Liver (tissue), 8 donors: ENCODE measurements at regions not wholly inside any gene's neighbourhood (a gene's known extent, or its start where the extent isn't known, plus 50 kb on each side); places are given as distances from the start of the nearest gene placed in this dataset.

Source experiments
- DNase-seq: peaks from one replicate; pipeline ENCODE4 v3.0.0-alpha.2; 2017; ENCODE audit warnings: low spot score
- H3K27ac ChIP-seq, 2 donors: one replicate each; pipeline ENCODE4 v1.7.0; 2013; ENCODE audit warnings: inconsistent platforms in 2 of 2, low read length in 2 of 2, control low read depth in 1 of 2, low read depth in 1 of 2, mild to moderate bottlenecking in 1 of 2
- H3K27me3 ChIP-seq, 4 donors: one replicate each; pipeline versions ENCODE4 v1.6.1 to v1.7.0; 2013; ENCODE audit warnings: low read length in 3 of 4, inconsistent platforms in 1 of 4, mild to moderate bottlenecking in 1 of 4, moderate library complexity in 1 of 4; ENCODE audit not compliant: control insufficient read depth in 4 of 4, insufficient read depth in 4 of 4
- H3K36me3 ChIP-seq, 4 donors: one replicate each; pipeline versions ENCODE4 v1.6.1 to v1.7.0; 2013; ENCODE audit warnings: low read length in 3 of 4, mild to moderate bottlenecking in 3 of 4, low read depth in 1 of 4, moderate library complexity in 1 of 4; ENCODE audit not compliant: control insufficient read depth in 4 of 4, insufficient read depth in 3 of 4
- H3K4me1 ChIP-seq, 4 donors: one replicate each; pipeline versions ENCODE4 v1.6.1 to v1.7.0; 2013; ENCODE audit warnings: low read length in 3 of 4, mild to moderate bottlenecking in 3 of 4, moderate library complexity in 1 of 4; ENCODE audit not compliant: control insufficient read depth in 4 of 4, insufficient read depth in 4 of 4
- H3K4me3 ChIP-seq, 3 donors: one replicate each; pipeline versions ENCODE4 v1.6.1 to v1.7.0; 2013; ENCODE audit warnings: low read length in 3 of 3, control low read depth in 1 of 3, low read depth in 1 of 3, mild to moderate bottlenecking in 1 of 3
- H3K9ac ChIP-seq, 2 donors: one replicate each; pipeline ENCODE4 v1.7.0; 2013; ENCODE audit warnings: low read length in 2 of 2, mild to moderate bottlenecking in 2 of 2, moderate library complexity in 2 of 2, control low read depth in 1 of 2, low read depth in 1 of 2
- H3K9me3 ChIP-seq, 4 donors: one replicate each; pipeline versions ENCODE4 v1.6.1 to v1.7.0; 2013; ENCODE audit warnings: low read length in 3 of 4; ENCODE audit not compliant: control insufficient read depth in 4 of 4
- ATF3 ChIP-seq: IDR thresholded peaks from 2 replicates; pipeline ENCODE4 v1.6.1; 2016; ENCODE audit warnings: antibody characterized with exemption
- CTCF ChIP-seq: fragments of 150-350 bp; IDR thresholded peaks from 2 replicates; pipeline ENCODE4 v1.5.1; 2017; ENCODE audit warnings: improper control_type of control experiment, low read depth, low read length; ENCODE audit not compliant: missing input control
- EGR1 ChIP-seq, 2 donors: IDR thresholded peaks; 2 replicates each; pipeline ENCODE4 v1.6.1; 2016 to 2018; ENCODE audit warnings: antibody characterized with exemption in 2 of 2, low read depth in 2 of 2
- FOXA1 ChIP-seq: IDR thresholded peaks from 2 replicates; pipeline ENCODE4 v1.6.1; 2016; ENCODE audit warnings: antibody characterized with exemption
- FOXA2 ChIP-seq: IDR thresholded peaks from 2 replicates; pipeline ENCODE4 v1.6.1; 2016; ENCODE audit warnings: antibody characterized with exemption
- GABPA ChIP-seq, 2 donors: IDR thresholded peaks in 1 of 2; conservative IDR thresholded peaks in 1 of 2; 2 replicates each; pipeline ENCODE4 v1.6.1; 2016; ENCODE audit warnings: antibody characterized with exemption in 2 of 2, mild to moderate bottlenecking in 1 of 2, moderate library complexity in 1 of 2
- HNF4A ChIP-seq, 2 donors: conservative IDR thresholded peaks; 2 replicates each; pipeline ENCODE4 v1.6.1; 2016; ENCODE audit warnings: antibody characterized with exemption in 2 of 2, mild to moderate bottlenecking in 2 of 2
- HNF4G ChIP-seq: IDR thresholded peaks from 2 replicates; pipeline ENCODE4 v1.6.1; 2016; ENCODE audit warnings: antibody characterized with exemption
- JUND ChIP-seq, 2 donors: IDR thresholded peaks; 2 replicates each; pipeline ENCODE4 v1.6.1; 2016; ENCODE audit warnings: antibody characterized with exemption in 2 of 2
- MAX ChIP-seq: IDR thresholded peaks from 2 replicates; pipeline ENCODE4 v1.6.1; 2016; ENCODE audit warnings: antibody characterized with exemption
- NR2F2 ChIP-seq: IDR thresholded peaks from 2 replicates; pipeline ENCODE4 v1.6.1; 2016; ENCODE audit warnings: antibody characterized with exemption
- RAD21 ChIP-seq, 2 donors: IDR thresholded peaks; 2 replicates each; pipeline ENCODE4 v1.6.1; 2016; ENCODE audit warnings: antibody characterized with exemption in 2 of 2, mild to moderate bottlenecking in 2 of 2
- RXRA ChIP-seq, 2 donors: IDR thresholded peaks; 2 replicates each; pipeline ENCODE4 v1.6.1; 2017 to 2018; ENCODE audit warnings: antibody characterized with exemption in 2 of 2, mild to moderate bottlenecking in 1 of 2
- SP1 ChIP-seq: IDR thresholded peaks from 2 replicates; pipeline ENCODE4 v1.6.1; 2018; ENCODE audit warnings: antibody characterized with exemption, mild to moderate bottlenecking
- TAF1 ChIP-seq: conservative IDR thresholded peaks from 2 replicates; pipeline ENCODE4 v1.6.1; 2016; ENCODE audit warnings: antibody characterized with exemption, mild to moderate bottlenecking
- YY1 ChIP-seq: IDR thresholded peaks from 2 replicates; pipeline ENCODE4 v1.6.1; 2016; ENCODE audit warnings: antibody characterized with exemption, mild to moderate bottlenecking
- ZBTB33 ChIP-seq: IDR thresholded peaks from 2 replicates; pipeline ENCODE4 v1.6.1; 2016; ENCODE audit warnings: antibody characterized with exemption
- WGBS: extraction: QIAGEN DNeasy Blood & Tissue Kit; methylation state at CpG from one replicate; pipeline ENCODE4 v1.1.7; 2013; 5-methylcytosine and 5-hydroxymethylcytosine counted together
- donor health status: healthy.
- donor health status: healthy.
- donor health status: healthy.
- donor health status: healthy.
- donor health status: healthy.

GRCh38 chr9:82526577-82526976 is 536.4 kb downstream of the RASEF start:
- H3K9me3 ChIP-seq, result peaks cover 2 to 7% (median 3%) of the 10 kb centered on the region in 4 donors
- DNase-seq, result no peak
- no peak overlapping the region for H3K4me3 ChIP-seq
- H3K27ac ChIP-seq, result no peak overlapping the region
- H3K9ac ChIP-seq, result no peak overlapping the region
- H3K36me3 ChIP-seq, result no peaks in the 10 kb centered on the region
- TF ChIP-seq HNF4A (conservative IDR thresholded peaks at IDR 0.05), result no peak
- no peak for TF ChIP-seq EGR1 (IDR thresholded peaks at IDR 0.05; ENCODE audit: low read depth in 2 of 2)
- TF ChIP-seq HNF4G, result no peak
- H3K4me1 ChIP-seq, result no peaks in the 10 kb centered on the region
- H3K27me3 ChIP-seq, result no peaks in the 10 kb centered on the region
- WGBS, result 64% methylated on average over 1 of the region's 1 CpG

- Histone ChIP-seq H3K27ac (no peak overlapping the region), H3K9ac (no peak overlapping the region), H3K36me3 (no peaks in the 10 kb centered on the region), H3K4me3 (no peak overlapping the region), H3K27me3 (no peaks in the 10 kb centered on the region), H3K9me3 (peaks cover 0 to 6% (median 2%) of the 10 kb centered on the region in 4 donors), H3K4me1 (no peaks in the 10 kb centered on the region)
- DNase-seq, result no peak
- TF ChIP-seq TAF1 (no peak), FOXA2 (no peak), FOXA1 (no peak), NR2F2 (no peak), HNF4G (no peak), ZBTB33 (no peak), CTCF (no peak), GABPA (IDR thresholded peaks at IDR 0.05 in 1 of 2, conservative IDR thresholded peaks at IDR 0.05 in 1 of 2) (no peak), ATF3 (no peak)
Measured at GRCh38 chr9:82531795-82532194, 531.1 kb downstream of the RASEF start.

GRCh38 chr9:82532504-82533180 is 530.3 kb downstream of the RASEF start:
- WGBS, result 26% methylated on average over 2 of the region's 2 CpGs
- TF ChIP-seq CTCF, result peak; percentile 54
- no peak for TF ChIP-seq HNF4G
- no peak for TF ChIP-seq YY1
- TF ChIP-seq FOXA1, result no peak
- TF ChIP-seq TAF1, result no peak
- no peak for TF ChIP-seq FOXA2
- no peak for TF ChIP-seq MAX
- no peak for TF ChIP-seq RXRA (IDR thresholded peaks at IDR 0.05)
- TF ChIP-seq EGR1 (IDR thresholded peaks at IDR 0.05; ENCODE audit: low read depth in 2 of 2), result no peak
- TF ChIP-seq GABPA (IDR thresholded peaks at IDR 0.05 in 1 of 2, conservative IDR thresholded peaks at IDR 0.05 in 1 of 2), result no peak
- TF ChIP-seq ATF3, result no peak
- TF ChIP-seq HNF4A (conservative IDR thresholded peaks at IDR 0.05), result peak in 1 of 2 donors; percentile 7
- peak; percentile 90 to 91 for TF ChIP-seq RAD21 (IDR thresholded peaks at IDR 0.05)
- no peak for TF ChIP-seq SP1
- no peak for TF ChIP-seq JUND (IDR thresholded peaks at IDR 0.05)
- no peak for TF ChIP-seq NR2F2

More at GRCh38 chr9:82532504-82533180, 530.3 kb downstream of the RASEF start:
- no peak overlapping the region for H3K27ac ChIP-seq
- no peak for DNase-seq
- no peak overlapping the region for H3K4me3 ChIP-seq
- H3K9ac ChIP-seq, result no peak overlapping the region
- H3K27me3 ChIP-seq, result no peaks in the 10 kb centered on the region
- no peaks in the 10 kb centered on the region for H3K9me3 ChIP-seq
- H3K36me3 ChIP-seq, result no peaks in the 10 kb centered on the region
- H3K4me1 ChIP-seq, result no peaks in the 10 kb centered on the region
